Neural progenitor cell (in vitro differentiated cells): ENCODE measurements at regions not wholly inside any gene's neighbourhood (a gene's known extent, or its start where the extent isn't known, plus 50 kb on each side); places are given as distances from the start of the nearest gene placed in this dataset.

Experiments
- DNase-seq: peaks from one replicate; pipeline ENCODE4 v3.0.0-alpha.2; 2016; ENCODE audit warnings: low spot score
- H2AFZ ChIP-seq: fragments of 200-600 bp; sonication (generic); replicated peaks from 2 replicates; pipeline ENCODE4 v1.6.1; 2016; ENCODE audit warnings: antibody characterized with exemption
- H3F3A ChIP-seq: fragments of 200-600 bp; sonication (generic); 2 replicates; pipeline ENCODE4 v1.6.1; 2016; ENCODE audit warnings: antibody characterized with exemption, low read depth
- H3K27ac ChIP-seq: fragments of 200-600 bp; sonication (generic); 2 replicates; pipeline ENCODE4 v1.5.1; 2016; ENCODE audit warnings: mild to moderate bottlenecking
- H3K27me3 ChIP-seq: fragments of 200-600 bp; sonication (generic); 2 replicates; pipeline ENCODE4 v1.6.1; 2016; ENCODE audit warnings: mild to moderate bottlenecking, moderate library complexity
- H3K36me3 ChIP-seq: fragments of 200-600 bp; sonication (generic); 2 replicates; pipeline ENCODE4 v1.5.1; 2016
- H3K4me1 ChIP-seq: fragments of 200-600 bp; sonication (generic); 2 replicates; pipeline ENCODE4 v1.6.1; 2016; ENCODE audit warnings: mixed run types
- H3K4me2 ChIP-seq: fragments of 200-600 bp; sonication (generic); 2 replicates; pipeline ENCODE4 v1.6.1; 2016
- H3K4me3 ChIP-seq: fragments of 200-600 bp; sonication (generic); 2 replicates; pipeline ENCODE4 v1.5.1; 2016
- H3K79me2 ChIP-seq: fragments of 200-600 bp; sonication (generic); 2 replicates; pipeline ENCODE4 v1.6.1; 2016; ENCODE audit warnings: low read depth
- H3K9ac ChIP-seq: fragments of 200-600 bp; sonication (generic); 2 replicates; pipeline ENCODE4 v1.6.1; 2016
- H3K9me3 ChIP-seq: fragments of 200-600 bp; sonication (generic); 2 replicates; pipeline ENCODE4 v1.5.1; 2016; ENCODE audit warnings: low read depth
- H4K20me1 ChIP-seq: fragments of 200-600 bp; sonication (generic); 2 replicates; pipeline ENCODE4 v1.6.1; 2016; ENCODE audit warnings: low read depth
- H3K27ac Mint-ChIP-seq: 3 replicates; pipeline ENCODE4 v1.8.0; 2021; ENCODE audit warnings: mixed read lengths
- H3K27me3 Mint-ChIP-seq: 2 replicates; pipeline ENCODE4 v1.8.0; 2022; ENCODE audit warnings: low read depth, mild to moderate bottlenecking, inconsistent platforms, moderate library complexity, mixed read lengths; ENCODE audit not compliant: insufficient read depth
- H3K36me3 Mint-ChIP-seq: 3 replicates; pipeline ENCODE4 v1.8.0; 2021; ENCODE audit warnings: mixed read lengths
- H3K4me1 Mint-ChIP-seq: 3 replicates; pipeline ENCODE4 v1.8.0; 2021; ENCODE audit warnings: mixed read lengths
- H3K4me3 Mint-ChIP-seq: 3 replicates; pipeline ENCODE4 v1.8.0; 2021; ENCODE audit warnings: mild to moderate bottlenecking, moderate library complexity, mixed read lengths
- H3K9me3 Mint-ChIP-seq: 3 replicates; pipeline ENCODE4 v1.8.0; 2020; ENCODE audit warnings: mixed read lengths
- EZH2 ChIP-seq: fragments of 200-600 bp; sonication (generic); IDR thresholded peaks from 2 replicates; pipeline ENCODE4 v1.6.1; 2017; ENCODE audit warnings: antibody characterized with exemption, mild to moderate bottlenecking, moderate library complexity
- EZH2phosphoT487 ChIP-seq: fragments of 200-600 bp; sonication (generic); IDR thresholded peaks from 2 replicates; pipeline ENCODE4 v1.6.1; 2017; ENCODE audit warnings: antibody characterized with exemption
- TF ChIP-seq, protein P1 (sequence below): fragments of 200-600 bp; sonication (generic); IDR thresholded peaks from 2 replicates; pipeline ENCODE4 v1.5.1; 2017; ENCODE audit warnings: antibody characterized with exemption, mild to moderate bottlenecking

DNA sequence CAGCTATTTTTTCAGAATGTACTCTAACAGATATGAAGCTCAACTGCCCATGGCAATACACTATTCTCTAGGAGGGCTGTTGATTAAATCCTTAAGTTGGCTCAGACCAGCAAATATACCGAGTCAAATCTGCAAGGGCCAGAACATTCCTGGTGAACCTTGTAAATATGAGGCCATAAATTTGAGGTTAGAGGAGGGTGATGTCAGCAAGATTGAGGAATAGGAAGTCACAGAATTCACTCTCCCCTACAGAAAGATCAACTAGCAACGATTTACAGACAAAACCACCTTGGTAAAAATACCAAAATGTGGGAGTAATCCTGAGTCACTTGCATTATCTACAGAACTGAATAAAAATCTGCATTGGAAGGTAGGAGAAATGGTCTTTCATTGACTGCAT, 399.3 kb downstream of the GPM6A start:
- Mint-ChIP-seq H3K4me1 (no peaks in the 10 kb centered on the region), H3K27ac (no peak overlapping the region), H3K4me3 (no peak overlapping the region), H3K36me3 (no peaks in the 10 kb centered on the region), H3K27me3 (no peaks in the 10 kb centered on the region), H3K9me3 (peaks cover 19% of the 10 kb centered on the region)
- Histone ChIP-seq H3K9ac (no peak overlapping the region), H3K4me3 (no peak overlapping the region), H3K36me3 (no peaks in the 10 kb centered on the region), H4K20me1 (no peaks in the 10 kb centered on the region), H3K27me3 (no peaks in the 10 kb centered on the region), H2AFZ (no peak overlapping the region), H3K4me1 (no peaks in the 10 kb centered on the region), H3F3A (no peaks in the 10 kb centered on the region), H3K79me2 (no peaks in the 10 kb centered on the region), H3K9me3 (no peaks in the 10 kb centered on the region), H3K4me2 (no peak overlapping the region), H3K27ac (no peak overlapping the region)
- TF ChIP-seq, protein P1, sequence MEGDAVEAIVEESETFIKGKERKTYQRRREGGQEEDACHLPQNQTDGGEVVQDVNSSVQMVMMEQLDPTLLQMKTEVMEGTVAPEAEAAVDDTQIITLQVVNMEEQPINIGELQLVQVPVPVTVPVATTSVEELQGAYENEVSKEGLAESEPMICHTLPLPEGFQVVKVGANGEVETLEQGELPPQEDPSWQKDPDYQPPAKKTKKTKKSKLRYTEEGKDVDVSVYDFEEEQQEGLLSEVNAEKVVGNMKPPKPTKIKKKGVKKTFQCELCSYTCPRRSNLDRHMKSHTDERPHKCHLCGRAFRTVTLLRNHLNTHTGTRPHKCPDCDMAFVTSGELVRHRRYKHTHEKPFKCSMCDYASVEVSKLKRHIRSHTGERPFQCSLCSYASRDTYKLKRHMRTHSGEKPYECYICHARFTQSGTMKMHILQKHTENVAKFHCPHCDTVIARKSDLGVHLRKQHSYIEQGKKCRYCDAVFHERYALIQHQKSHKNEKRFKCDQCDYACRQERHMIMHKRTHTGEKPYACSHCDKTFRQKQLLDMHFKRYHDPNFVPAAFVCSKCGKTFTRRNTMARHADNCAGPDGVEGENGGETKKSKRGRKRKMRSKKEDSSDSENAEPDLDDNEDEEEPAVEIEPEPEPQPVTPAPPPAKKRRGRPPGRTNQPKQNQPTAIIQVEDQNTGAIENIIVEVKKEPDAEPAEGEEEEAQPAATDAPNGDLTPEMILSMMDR, result no peak
- TF ChIP-seq EZH2phosphoT487 (no peak), EZH2 (no peak)
- DNase-seq, result no peak

DNA sequence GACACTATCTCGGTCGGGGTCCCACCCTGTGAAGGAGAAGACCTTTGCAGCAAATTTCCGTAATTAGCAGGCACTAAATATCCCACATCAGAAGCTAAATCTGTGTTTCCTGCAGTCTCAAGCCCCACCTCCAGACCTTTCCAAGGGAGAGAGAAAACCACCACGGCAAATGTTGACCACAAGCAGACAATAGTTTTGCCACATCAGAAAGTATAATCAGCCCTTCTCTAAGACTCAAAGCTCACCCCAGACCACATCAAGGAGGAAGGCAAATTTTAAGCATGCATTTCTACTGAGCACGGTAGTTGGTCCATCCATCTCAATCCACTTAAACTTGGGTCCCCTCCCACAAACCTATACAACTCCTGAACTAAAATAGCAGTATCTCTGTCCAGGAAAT, 398.5 kb downstream of the GPM6A start:
- Histone ChIP-seq H3K9me3 (no peaks in the 10 kb centered on the region), H3K27me3 (no peaks in the 10 kb centered on the region), H3K79me2 (no peaks in the 10 kb centered on the region), H3K9ac (no peak overlapping the region), H3K4me3 (no peak overlapping the region), H3F3A (no peaks in the 10 kb centered on the region), H3K27ac (no peak overlapping the region), H4K20me1 (no peaks in the 10 kb centered on the region), H3K4me2 (no peak overlapping the region), H3K36me3 (no peaks in the 10 kb centered on the region), H3K4me1 (no peaks in the 10 kb centered on the region), H2AFZ (no peak overlapping the region)
- Mint-ChIP-seq H3K27me3 (no peaks in the 10 kb centered on the region), H3K4me1 (peaks cover 2% of the 10 kb centered on the region), H3K9me3 (peaks cover 19% of the 10 kb centered on the region), H3K4me3 (no peak overlapping the region), H3K36me3 (no peaks in the 10 kb centered on the region), H3K27ac (no peak overlapping the region)
- DNase-seq, result no peak
- TF ChIP-seq, protein P1, result no peak
- TF ChIP-seq EZH2 (no peak), EZH2phosphoT487 (no peak)

DNA sequence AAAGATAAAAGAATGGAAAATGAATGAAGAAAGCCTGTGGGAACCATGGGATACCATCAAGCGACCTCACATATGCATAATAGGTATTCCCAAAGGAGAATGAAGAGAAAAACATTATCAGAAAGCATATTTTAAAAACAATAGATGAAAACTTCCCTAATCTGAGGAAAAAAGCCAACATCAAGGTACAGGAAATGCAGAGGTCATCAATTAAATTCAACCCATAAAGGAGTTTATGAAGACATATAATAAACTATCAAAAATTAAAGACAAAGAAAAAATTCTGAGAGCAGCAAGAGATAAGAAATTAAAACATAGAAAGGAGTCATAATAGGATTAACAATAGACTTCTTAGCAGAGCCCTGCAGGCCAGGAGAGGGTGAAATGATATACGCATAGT, 397.5 kb downstream of the GPM6A start:
- no peaks in the 10 kb centered on the region for H3K36me3 Mint-ChIP-seq
- peaks cover 12% of the 10 kb centered on the region for H3K4me1 Mint-ChIP-seq
- no peak overlapping the region for H3K27ac Mint-ChIP-seq

More for the DNA sequence above, 397.5 kb downstream of the GPM6A start:
- Histone ChIP-seq H3K36me3 (no peaks in the 10 kb centered on the region), H3F3A (no peaks in the 10 kb centered on the region), H2AFZ (no peak overlapping the region), H3K27me3 (no peaks in the 10 kb centered on the region), H3K9ac (no peak overlapping the region), H3K27ac (no peak overlapping the region), H3K4me3 (no peak overlapping the region), H3K4me2 (no peak overlapping the region), H3K79me2 (no peaks in the 10 kb centered on the region), H3K9me3 (no peaks in the 10 kb centered on the region), H4K20me1 (no peaks in the 10 kb centered on the region), H3K4me1 (no peaks in the 10 kb centered on the region)
- no peak for TF ChIP-seq EZH2
- no peak for TF ChIP-seq EZH2phosphoT487
- TF ChIP-seq, protein P1, result no peak
- peaks cover 19% of the 10 kb centered on the region for H3K9me3 Mint-ChIP-seq
- no peak for DNase-seq
- no peak overlapping the region for H3K4me3 Mint-ChIP-seq
- no peaks in the 10 kb centered on the region for H3K27me3 Mint-ChIP-seq
